Neuronal stem cell (in vitro differentiated cells): ENCODE measurements at regions not wholly inside any gene's neighbourhood (a gene's known extent, or its start where the extent isn't known, plus 50 kb on each side); places are given as distances from the start of the nearest gene placed in this dataset.

Experiments used
- DNase-seq: peaks from one replicate; pipeline ENCODE4 v3.0.0-alpha.2; 2013; ENCODE audit warnings: low spot score
- H2AFZ ChIP-seq: one replicate; pipeline ENCODE4 v1.6.1; 2013; ENCODE audit warnings: mild to moderate bottlenecking, low read length, inconsistent platforms
- H2AK5ac ChIP-seq: 2 replicates; pipeline ENCODE4 v1.6.1; 2013; ENCODE audit warnings: low read depth, mild to moderate bottlenecking, inconsistent platforms, low read length, moderate library complexity, mixed read lengths
- H2BK120ac ChIP-seq: 2 replicates; pipeline ENCODE4 v1.6.1; 2013; ENCODE audit warnings: low read depth, mild to moderate bottlenecking, inconsistent platforms, low read length, moderate library complexity, mixed read lengths
- H2BK12ac ChIP-seq: one replicate; pipeline ENCODE4 v1.6.1; 2013; ENCODE audit warnings: low read length, inconsistent platforms
- H2BK15ac ChIP-seq: 2 replicates; pipeline ENCODE4 v1.6.1; 2013; ENCODE audit warnings: mild to moderate bottlenecking, low read length, inconsistent platforms, mixed read lengths
- H2BK5ac ChIP-seq: one replicate; pipeline ENCODE4 v1.6.1; 2013; ENCODE audit warnings: inconsistent platforms, mild to moderate bottlenecking, low read length, moderate library complexity
- H3K14ac ChIP-seq: one replicate; pipeline ENCODE4 v1.6.1; 2013; ENCODE audit warnings: low read length, inconsistent platforms
- H3K18ac ChIP-seq: 2 replicates; pipeline ENCODE4 v1.6.1; 2013; ENCODE audit warnings: low read length, inconsistent platforms
- H3K23ac ChIP-seq: 2 replicates; pipeline ENCODE4 v1.6.1; 2013; ENCODE audit warnings: low read depth, mild to moderate bottlenecking, mixed read lengths, low read length, inconsistent platforms; ENCODE audit not compliant: poor library complexity
- H3K27ac ChIP-seq: replicated peaks from 3 replicates; pipeline ENCODE4 v1.5.1; 2013; ENCODE audit warnings: low read length, inconsistent platforms
- H3K27me3 ChIP-seq, 3 experiments: 2 replicates each; pipeline ENCODE4 v1.6.1; 2013; ENCODE audit warnings: low read length in 3 of 3, mild to moderate bottlenecking in 2 of 3, inconsistent platforms in 1 of 3, low read depth in 1 of 3, mixed read lengths in 1 of 3, moderate library complexity in 1 of 3; ENCODE audit not compliant: control insufficient read depth in 3 of 3, insufficient read depth in 3 of 3
- H3K36me3 ChIP-seq, 2 donors: replicated peaks in 1 of 2; 2 replicates each; pipeline ENCODE4 v1.6.1; 2013; ENCODE audit warnings: low read length in 2 of 2; ENCODE audit not compliant: control insufficient read depth in 2 of 2, insufficient read depth in 2 of 2
- H3K4ac ChIP-seq: 2 replicates; pipeline ENCODE4 v1.6.1; 2013; ENCODE audit warnings: inconsistent platforms, mild to moderate bottlenecking, low read length, moderate library complexity
- H3K4me1 ChIP-seq, 2 donors: 1 replicate in 1 of 2; 2 replicates in 1 of 2; pipeline ENCODE4 v1.6.1; 2013; ENCODE audit warnings: low read length in 2 of 2, low read depth in 1 of 2; ENCODE audit not compliant: control insufficient read depth in 2 of 2, insufficient read depth in 1 of 2
- H3K4me2 ChIP-seq: one replicate; pipeline ENCODE4 v1.6.1; 2013; ENCODE audit warnings: mild to moderate bottlenecking, low read length, inconsistent platforms; ENCODE audit not compliant: insufficient read depth, poor library complexity, severe bottlenecking
- H3K4me3 ChIP-seq, 2 donors: 2 replicates each; pipeline ENCODE4 v1.5.1; 2013; ENCODE audit warnings: low read length in 2 of 2, mild to moderate bottlenecking in 2 of 2, inconsistent platforms in 1 of 2, moderate library complexity in 1 of 2
- H3K79me1 ChIP-seq: one replicate; pipeline ENCODE4 v1.6.1; 2013; ENCODE audit warnings: low read depth, mild to moderate bottlenecking, inconsistent platforms, low read length, moderate library complexity
- H3K9ac ChIP-seq: one replicate; pipeline ENCODE4 v1.6.1; 2013; ENCODE audit warnings: mild to moderate bottlenecking, low read depth, low read length, inconsistent platforms; ENCODE audit not compliant: poor library complexity
- H3K9me3 ChIP-seq, 2 donors: replicated peaks in 1 of 2; 2 replicates each; pipeline versions ENCODE3 to v1.6.1; 2013; ENCODE audit warnings: low read length in 2 of 2, mild to moderate bottlenecking in 2 of 2, inconsistent platforms in 1 of 2, low read depth in 1 of 2, mixed read lengths in 1 of 2, moderate library complexity in 1 of 2; ENCODE audit not compliant: control insufficient read depth in 2 of 2, insufficient read depth in 1 of 2
- H4K8ac ChIP-seq: one replicate; pipeline ENCODE4 v1.6.1; 2013; ENCODE audit warnings: low read depth, mild to moderate bottlenecking, inconsistent platforms, low read length, moderate library complexity
- H4K91ac ChIP-seq: one replicate; pipeline ENCODE4 v1.6.1; 2013; ENCODE audit warnings: low read length, low read depth, mild to moderate bottlenecking, inconsistent platforms; ENCODE audit not compliant: poor library complexity
- WGBS, 2 donors: extraction: QIAGEN DNeasy Blood & Tissue Kit; methylation state at CpG; one replicate each; pipeline ENCODE4 v1.1.7; 2013; ENCODE audit warnings: missing lambda C conversion rate in 2 of 2, mixed read lengths in 1 of 2; ENCODE audit not compliant: insufficient read length in 2 of 2, insufficient replicate concordance in 1 of 2; ENCODE audit errors: extremely low coverage in 2 of 2; 5-methylcytosine and 5-hydroxymethylcytosine counted together

DNA sequence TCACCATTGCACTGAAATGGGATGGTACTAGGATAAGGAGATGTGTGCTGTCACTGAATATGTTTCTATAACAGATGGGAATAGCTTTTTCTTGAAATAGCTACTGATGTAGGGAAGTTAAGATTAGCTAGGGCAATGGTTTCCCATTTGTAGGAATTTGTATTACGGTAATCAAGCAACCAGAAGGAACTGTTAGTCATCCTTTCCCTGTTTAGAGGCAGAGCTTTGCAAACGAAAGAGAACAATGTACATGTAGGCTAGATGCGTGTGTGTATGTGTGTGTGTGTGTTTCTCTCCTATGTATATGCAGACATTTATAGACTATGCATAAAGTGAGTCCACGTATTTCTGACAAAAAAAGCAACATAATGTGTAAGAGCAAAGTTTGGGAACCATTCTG lies 171.9 kb upstream of the GRIA1 start:
- Histone ChIP-seq H3K9ac (no peak overlapping the region), H3K18ac (no peak overlapping the region), H3K4me1 (no peaks in the 10 kb centered on the region), H4K91ac (no peak overlapping the region), H2BK120ac (no peak overlapping the region), H3K27ac (no peak overlapping the region), H2AFZ (no peak overlapping the region), H3K4me3 (no peak overlapping the region), H4K8ac (no peak overlapping the region), H2AK5ac (no peak overlapping the region), H2BK15ac (no peak overlapping the region), H3K23ac (no peak overlapping the region), H3K36me3 (no peaks in the 10 kb centered on the region), H2BK5ac (no peak overlapping the region), H2BK12ac (no peak overlapping the region), H3K27me3 (no peaks in the 10 kb centered on the region), H3K79me1 (no peaks in the 10 kb centered on the region), H3K14ac (no peak overlapping the region), H3K4me2 (no peak overlapping the region), H3K4ac (no peak overlapping the region), H3K9me3 (no peaks in the 10 kb centered on the region)
- no CpG with 5 or more reads among the region's 4 CpGs for WGBS, 2 donors
- no peak for DNase-seq

DNA sequence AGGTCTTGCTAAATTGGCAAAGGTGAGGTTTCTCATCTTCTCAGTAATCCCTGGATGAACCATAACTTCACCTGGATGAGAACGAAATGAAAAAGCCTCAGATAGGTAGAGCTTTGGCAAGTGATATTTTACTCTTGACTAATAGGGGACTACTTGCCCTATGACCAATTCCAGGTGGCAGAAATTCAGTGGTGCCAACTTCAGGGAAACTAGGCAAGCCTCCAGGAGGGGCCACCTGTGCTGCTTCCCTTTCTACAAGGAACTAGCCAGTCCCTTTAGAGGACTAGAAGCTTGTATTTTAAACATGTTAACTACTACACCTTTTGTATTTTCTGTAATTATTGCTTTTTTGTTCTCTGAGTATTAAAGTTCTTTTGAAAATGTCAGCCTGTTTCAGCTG lies 169.0 kb upstream of the GRIA1 start:
- Histone ChIP-seq H3K9ac (no peak overlapping the region), H3K4me2 (no peak overlapping the region), H3K23ac (no peak overlapping the region), H2BK5ac (no peak overlapping the region), H4K8ac (no peak overlapping the region), H3K79me1 (no peaks in the 10 kb centered on the region), H3K9me3 (no peaks in the 10 kb centered on the region), H3K27ac (no peak overlapping the region), H2AK5ac (no peak overlapping the region), H3K36me3 (no peaks in the 10 kb centered on the region), H2BK15ac (no peak overlapping the region), H2AFZ (no peak overlapping the region), H3K14ac (no peak overlapping the region), H3K27me3 (no peaks in the 10 kb centered on the region), H2BK120ac (no peak overlapping the region), H3K4me3 (no peak overlapping the region), H4K91ac (no peak overlapping the region), H3K4me1 (no peaks in the 10 kb centered on the region), H2BK12ac (no peak overlapping the region), H3K4ac (no peak overlapping the region), H3K18ac (no peak overlapping the region)
- DNase-seq, result no peak
- WGBS, 2 donors, result no CpG with 5 or more reads among the region's 1 CpG

DNA sequence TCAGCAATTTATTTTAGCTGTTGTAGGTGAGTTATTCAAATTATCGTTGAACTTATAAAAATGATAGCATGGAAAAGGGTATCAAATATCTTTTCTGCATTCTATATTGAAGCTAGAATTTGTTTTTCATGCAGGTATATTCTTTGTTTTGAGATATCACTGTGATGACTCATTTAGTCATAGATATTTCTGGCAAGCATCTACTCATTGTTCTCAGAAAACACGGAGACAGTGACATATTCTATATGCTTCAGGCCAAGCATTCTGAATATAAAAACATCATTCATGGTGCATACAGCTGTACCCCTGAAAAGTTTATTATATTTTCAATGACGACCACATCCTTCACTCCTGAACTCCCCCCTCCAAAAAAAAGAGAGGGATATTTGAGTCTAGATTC lies 150.3 kb upstream of the GRIA1 start:
- Histone ChIP-seq H3K79me1 (no peaks in the 10 kb centered on the region), H4K91ac (no peak overlapping the region), H3K4me1 (no peaks in the 10 kb centered on the region), H3K4me3 (no peak overlapping the region), H2AFZ (no peak overlapping the region), H3K14ac (no peak overlapping the region), H3K27me3 (no peaks in the 10 kb centered on the region), H3K23ac (no peak overlapping the region), H2BK5ac (no peak overlapping the region), H3K9ac (no peak overlapping the region), H3K9me3 (no peaks in the 10 kb centered on the region), H2BK15ac (no peak overlapping the region), H2BK120ac (no peak overlapping the region), H3K4ac (no peak overlapping the region), H2BK12ac (no peak overlapping the region), H3K4me2 (no peak overlapping the region), H3K18ac (no peak overlapping the region), H2AK5ac (no peak overlapping the region), H3K27ac (no peak overlapping the region), H3K36me3 (no peaks in the 10 kb centered on the region), H4K8ac (no peak overlapping the region)
- DNase-seq, result no peak
- no CpG with 5 or more reads among the region's 3 CpGs for WGBS, 2 donors

DNA sequence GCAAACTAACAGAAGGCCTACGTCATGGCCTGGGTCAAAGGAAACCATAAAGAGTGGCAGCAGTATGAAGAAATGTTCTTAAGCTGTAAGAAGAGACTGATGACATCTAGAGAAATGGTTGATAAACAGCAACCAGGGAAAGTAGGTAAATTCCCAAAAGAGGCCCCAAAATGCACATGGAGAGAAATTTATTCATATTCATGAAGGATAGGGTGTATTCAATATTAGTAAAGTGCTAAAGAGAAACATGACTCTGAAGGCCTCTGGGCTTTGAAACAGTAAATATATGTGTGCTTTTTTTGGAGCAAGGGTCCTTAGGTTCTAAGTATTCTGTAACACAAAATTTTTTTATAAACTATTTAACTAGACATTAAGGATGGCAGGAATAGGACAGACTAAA lies 149.7 kb upstream of the GRIA1 start:
- H2BK5ac ChIP-seq, result no peak overlapping the region
- no peaks in the 10 kb centered on the region for H3K79me1 ChIP-seq
- no peaks in the 10 kb centered on the region for H3K9me3 ChIP-seq
- no peaks in the 10 kb centered on the region for H3K36me3 ChIP-seq
- no peak overlapping the region for H3K27ac ChIP-seq
- H2AK5ac ChIP-seq, result no peak overlapping the region
- no peak overlapping the region for H2BK12ac ChIP-seq
- H3K4me1 ChIP-seq, result no peaks in the 10 kb centered on the region
- H2BK120ac ChIP-seq, result no peak overlapping the region
- H4K91ac ChIP-seq, result no peak overlapping the region
- no peak overlapping the region for H3K23ac ChIP-seq
- no peak overlapping the region for H2BK15ac ChIP-seq
- no CpG with 5 or more reads among the region's 1 CpG for WGBS, 2 donors
- H3K4me2 ChIP-seq, result no peak overlapping the region
- no peak overlapping the region for H3K4ac ChIP-seq
- H3K4me3 ChIP-seq, result no peak overlapping the region
- H4K8ac ChIP-seq, result no peak overlapping the region
- no peak for DNase-seq
- no peak overlapping the region for H3K9ac ChIP-seq
- no peak overlapping the region for H2AFZ ChIP-seq
- H3K18ac ChIP-seq, result no peak overlapping the region
- no peaks in the 10 kb centered on the region for H3K27me3 ChIP-seq
- H3K14ac ChIP-seq, result no peak overlapping the region
